ENCODE measurements at regions not wholly inside any gene's neighbourhood (a gene's known extent, or its start where the extent isn't known, plus 50 kb on each side); places are given as distances from the start of the nearest gene placed in this dataset.

GRCh38 chr3:19093084-19093483 is 55.2 kb upstream of the KCNH8 start:
- TF ChIP-seq MAX (IDR thresholded peaks at IDR 0.05), result no peak
- TF ChIP-seq SAP30 (IDR thresholded peaks at IDR 0.05; ENCODE audit: insufficient read depth, insufficient replicate concordance, low read length), result no peak
- no peak for TF ChIP-seq JUN (IDR thresholded peaks at IDR 0.05; ENCODE audit: low read depth, low read length)
- no peak for TF ChIP-seq CHD2 (IDR thresholded peaks at IDR 0.05; ENCODE audit: low read length)
- no peak for TF ChIP-seq SIN3A (conservative IDR thresholded peaks at IDR 0.05 in 1 of 2, IDR thresholded peaks at IDR 0.05 in 1 of 2; ENCODE audit: low read depth in 1 of 2, low read length in 2 of 2)
- no peak for TF ChIP-seq CTCF (IDR thresholded peaks at IDR 0.05; ENCODE audit: control extremely low read depth in 1 of 3, insufficient read depth in 1 of 3, low read depth in 1 of 3, low read length in 3 of 3)
- no peak for TF ChIP-seq HDAC6 (IDR thresholded peaks at IDR 0.05; ENCODE audit: low read depth, low read length)
- no peak for TF ChIP-seq FOSL1 (IDR thresholded peaks at IDR 0.05; ENCODE audit: insufficient read depth, low read depth, low read length)
- TF ChIP-seq ASH2L (IDR thresholded peaks at IDR 0.05; ENCODE audit: low read length), result no peak
- TF ChIP-seq E2F6 (IDR thresholded peaks at IDR 0.05), result no peak
- no peak for TF ChIP-seq EP300 (IDR thresholded peaks at IDR 0.05; ENCODE audit: borderline replicate concordance in 1 of 2, low read depth in 2 of 2, low read length in 2 of 2)

All from H1 (cell line).